ENCODE measurements at regions not wholly inside any gene's neighbourhood (a gene's known extent, or its start where the extent isn't known, plus 50 kb on each side); places are given as distances from the start of the nearest gene placed in this dataset.
"Not testable (repeated sequence)": the region's sequence is repeated elsewhere in the genome, so short reads cannot be mapped to it uniquely, and the experiment has no call there.

DNA sequence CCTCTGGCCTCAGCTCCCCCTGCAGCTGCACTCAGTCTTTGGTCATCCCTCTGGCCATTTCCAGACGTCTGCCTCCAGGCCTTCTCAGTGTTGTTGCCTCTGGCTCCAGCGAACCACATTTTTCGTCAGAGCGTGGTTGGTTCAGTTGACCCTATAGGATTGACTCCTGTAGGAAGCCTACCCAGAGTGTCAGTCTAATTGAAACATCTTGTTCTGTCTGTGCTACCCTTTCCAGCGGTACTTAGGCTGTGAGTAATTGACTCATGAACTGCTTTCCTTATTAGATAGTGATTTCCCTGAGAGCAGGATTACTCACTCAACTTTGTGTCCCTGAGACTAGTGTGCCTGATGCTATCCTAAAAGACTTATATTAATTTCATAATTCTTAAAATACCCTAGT, 373.2 kb downstream of the ATP23 start:
- DNase-seq = no peak

DNA sequence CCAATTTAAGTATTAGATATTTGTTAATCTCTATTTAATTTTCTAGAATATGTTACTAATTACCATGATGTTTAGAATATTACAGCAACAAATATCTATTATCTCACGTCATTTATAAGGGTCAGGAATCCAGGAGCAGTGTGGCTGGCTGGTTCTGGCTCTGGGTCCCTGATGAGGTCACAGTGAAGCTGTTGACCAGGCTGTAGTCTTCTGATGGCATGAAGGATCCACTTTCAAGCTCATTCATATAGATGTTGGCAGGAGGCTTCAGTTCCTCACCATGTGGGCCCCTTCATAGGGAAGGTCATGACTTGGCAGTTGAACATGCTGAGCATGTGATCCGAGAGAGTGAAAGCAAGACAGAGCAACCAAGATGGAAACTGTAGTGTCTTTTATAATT, 375.6 kb downstream of the ATP23 start:
- DNase-seq = no peak

DNA sequence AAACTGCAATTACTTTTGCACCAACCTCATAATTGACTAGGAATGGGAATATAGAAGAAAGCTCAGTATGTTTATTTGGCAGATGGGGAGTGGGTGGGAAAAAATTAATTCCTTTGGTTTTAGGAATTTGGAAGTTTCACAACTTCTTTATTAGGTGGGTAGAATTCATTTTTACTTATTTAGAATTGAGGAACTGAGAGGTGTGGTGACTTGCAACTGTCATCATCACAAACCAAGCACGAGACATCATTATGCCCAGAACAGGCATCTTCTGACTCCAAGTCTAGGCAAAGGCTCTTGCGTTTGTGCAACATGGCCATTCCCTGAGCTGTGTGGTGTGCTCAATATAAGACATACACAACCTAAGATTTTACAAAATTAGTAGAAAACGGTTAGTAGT, 380.0 kb downstream of the ATP23 start:
- DNase-seq = peak in 1 of 3 donors; percentile 21

DNA sequence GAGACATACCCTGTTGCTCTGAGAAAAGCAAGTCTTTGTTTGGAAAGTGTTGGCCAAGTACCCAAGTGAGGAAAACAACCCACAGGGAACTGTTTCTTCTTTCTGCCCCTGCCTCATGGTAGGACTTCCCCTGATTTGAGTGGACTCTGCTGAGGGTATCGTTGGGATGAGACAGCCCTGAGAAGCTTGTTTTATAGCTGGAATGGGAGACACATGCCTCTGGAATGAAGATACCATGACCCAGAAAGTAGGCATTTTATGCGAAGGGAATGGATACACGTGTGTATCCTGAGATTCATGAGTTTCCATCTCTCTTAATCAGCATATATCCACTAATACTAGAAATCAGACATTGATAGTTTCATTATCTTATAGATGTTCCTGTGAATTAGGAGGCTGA, 382.3 kb downstream of the ATP23 start:
- no peak for DNase-seq

DNA sequence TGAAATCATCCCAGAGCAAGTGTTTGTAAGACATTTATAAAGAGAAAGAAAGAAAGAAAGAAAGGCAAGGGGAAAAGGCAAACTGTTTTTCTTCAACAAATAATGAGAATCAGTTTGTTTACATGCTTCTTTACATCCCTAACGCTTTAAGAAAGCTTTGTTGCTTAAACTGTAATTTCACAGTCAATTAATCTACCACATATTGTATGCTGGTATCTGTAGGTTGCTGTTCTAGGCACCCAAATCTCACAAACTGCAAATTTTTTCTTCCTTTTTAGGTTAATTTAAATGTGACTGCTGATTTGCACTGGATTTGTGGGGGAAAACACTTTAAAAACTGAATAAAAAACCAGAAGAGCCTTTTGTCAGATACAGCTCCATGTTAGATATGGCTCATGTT, 384.2 kb downstream of the ATP23 start:
- no peak for DNase-seq

DNA sequence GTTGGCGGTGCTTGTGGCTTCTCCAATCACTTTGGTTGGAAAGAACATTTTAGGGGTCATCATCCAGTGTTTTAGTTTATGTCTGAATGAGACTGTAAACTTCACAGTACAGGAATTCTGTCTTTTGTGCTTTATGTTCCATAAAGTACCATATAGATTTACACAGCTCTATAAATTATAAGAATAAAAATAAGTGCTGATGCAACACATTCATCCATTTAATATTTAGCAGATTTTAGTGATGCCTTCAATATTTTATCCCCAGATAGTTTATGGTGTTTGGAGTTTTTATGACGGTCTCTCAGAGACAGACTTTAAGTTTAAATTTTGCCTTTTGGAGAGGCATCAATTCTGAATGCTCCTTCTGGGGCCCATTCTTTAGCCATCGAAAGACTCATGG, 385.2 kb downstream of the ATP23 start:
- DNase-seq = no peak

DNA sequence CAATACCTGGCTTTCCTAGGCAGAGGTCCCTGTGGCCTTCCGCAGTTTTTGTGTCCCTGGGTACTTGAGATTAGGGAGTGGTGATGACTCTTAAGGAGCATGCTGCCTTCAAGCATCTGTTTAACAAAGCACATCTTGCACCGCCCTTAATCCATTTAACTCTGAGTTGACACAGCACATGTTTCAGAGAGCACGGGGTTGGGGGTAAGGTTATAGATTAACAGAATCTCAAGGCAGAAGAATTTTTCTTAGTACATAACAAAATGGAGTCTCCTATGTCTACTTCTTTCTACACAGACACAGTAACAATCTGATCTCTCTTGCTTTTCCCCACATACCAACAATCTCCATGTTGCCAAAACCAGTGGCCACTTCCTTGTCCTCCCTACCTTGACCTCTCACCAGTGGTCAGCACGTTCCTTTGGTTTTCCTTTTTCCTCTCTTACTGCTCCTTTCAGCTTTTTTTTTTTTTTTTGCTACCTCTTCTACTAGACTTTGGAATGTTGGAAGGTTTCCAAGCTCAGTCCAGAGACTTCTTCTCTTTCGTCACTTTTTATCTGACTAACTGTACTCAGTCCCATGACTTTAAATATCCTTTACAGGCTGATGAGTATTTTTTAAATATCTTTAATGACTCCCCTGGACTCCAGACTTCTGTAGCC, 395.3 kb downstream of the ATP23 start:
- DNase-seq = not testable (repeated sequence)

DNA sequence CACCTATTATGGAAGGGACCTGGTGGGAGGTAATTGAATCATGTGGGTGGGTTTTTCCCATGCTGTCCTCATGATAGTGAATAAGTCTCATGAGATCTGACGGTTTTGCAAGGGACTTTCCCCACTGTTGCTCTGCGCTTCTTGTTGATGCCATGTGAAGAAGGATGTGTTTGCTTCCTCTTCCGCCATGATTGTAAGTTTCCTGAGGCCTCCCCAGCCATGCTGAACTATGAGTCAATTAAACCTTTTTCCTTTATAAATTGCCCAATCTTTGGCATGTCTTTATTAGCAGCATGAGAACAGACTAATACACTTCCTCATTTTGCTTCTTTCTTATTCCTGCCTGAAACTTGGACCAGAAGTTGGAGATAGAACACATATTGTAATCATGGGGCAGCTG, 396.2 kb downstream of the ATP23 start:
- DNase-seq = peak; percentile 24 to 55 (median 33)

DNA sequence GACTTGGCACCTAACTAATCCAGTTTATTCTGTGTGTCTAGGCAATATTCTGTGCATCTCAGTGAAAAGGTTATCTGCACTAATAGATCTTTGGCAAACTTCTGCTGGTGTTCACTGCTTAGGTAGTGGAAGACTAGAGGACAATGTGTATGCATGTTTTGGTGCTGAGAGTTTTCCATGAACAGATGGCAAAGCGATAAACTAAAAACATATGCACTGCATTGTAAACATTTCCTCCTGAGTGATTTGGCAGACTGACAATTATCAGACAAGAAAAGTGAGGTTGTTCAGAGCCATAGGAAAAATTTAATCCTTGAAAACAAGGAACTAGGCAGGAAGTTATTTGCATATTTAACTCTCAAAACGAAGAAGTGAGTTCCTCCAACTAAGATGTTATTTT, 400.4 kb downstream of the ATP23 start:
- no peak for DNase-seq

DNA sequence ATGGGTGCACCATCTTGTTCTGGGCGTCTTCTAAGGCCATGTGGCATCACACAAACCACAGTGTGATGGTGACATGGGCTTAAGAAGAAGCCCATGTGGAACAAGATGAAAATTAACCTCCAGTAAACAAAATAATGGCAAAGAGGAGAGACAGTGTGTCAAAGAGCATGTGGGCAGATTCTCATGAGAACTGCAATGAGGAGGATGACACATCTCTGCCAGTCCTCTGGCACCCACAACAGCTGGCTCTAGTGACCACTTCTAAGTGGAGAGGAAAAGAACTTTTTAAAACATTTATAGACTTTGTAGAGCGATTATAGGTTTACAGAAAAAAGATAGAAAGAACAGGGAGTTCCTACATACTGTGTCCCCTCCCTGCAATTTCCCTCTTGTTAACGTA, 401.4 kb downstream of the ATP23 start:
- DNase-seq = no peak

DNA sequence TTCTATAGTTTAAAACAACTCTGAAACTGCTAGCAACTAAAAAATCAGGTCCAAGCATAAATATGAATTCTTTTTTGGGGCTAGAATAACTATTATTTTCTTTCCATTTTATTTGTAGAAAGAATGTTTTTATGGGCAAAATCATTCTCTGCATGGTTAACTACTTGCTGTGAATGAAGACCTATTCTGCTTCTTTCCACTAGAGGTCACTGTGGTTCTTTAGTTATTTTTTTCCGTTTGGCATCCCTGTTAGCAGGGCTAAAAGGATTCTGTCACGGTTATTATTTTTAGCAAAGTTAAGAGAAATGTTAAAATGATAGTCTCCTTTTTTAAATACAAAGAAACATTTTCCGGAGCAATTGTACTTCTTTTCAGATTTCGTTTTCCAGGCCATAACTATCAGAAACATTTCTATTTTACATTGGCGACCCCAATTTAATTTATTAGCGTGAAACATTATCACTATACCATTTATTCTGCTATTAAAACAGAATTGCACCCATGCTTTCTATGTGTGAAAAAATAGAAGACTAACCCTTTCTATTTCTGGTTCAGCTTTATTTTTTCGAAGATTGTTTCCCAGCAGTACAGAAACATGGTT, 404.8 kb downstream of the ATP23 start:
- peak; percentile 19 to 62 (median 54) for DNase-seq

DNA sequence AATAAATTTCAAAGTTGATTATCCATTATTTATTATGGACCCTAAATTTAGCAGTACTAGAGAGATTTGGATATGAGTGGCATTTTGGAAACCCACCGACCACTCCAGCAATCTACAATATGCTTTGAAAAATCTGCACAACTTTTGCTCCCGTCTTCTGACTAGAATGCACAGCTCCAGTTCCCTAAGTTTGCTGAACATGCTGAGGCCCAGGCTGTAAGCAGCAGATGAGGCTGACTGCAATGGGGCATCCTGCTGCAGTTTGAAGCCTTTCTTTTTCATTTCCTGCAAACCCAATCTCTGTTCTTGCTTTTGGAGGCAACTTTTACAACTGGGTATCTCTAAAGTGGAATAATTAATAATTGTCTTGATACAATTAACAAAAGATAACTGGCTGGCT, 405.8 kb downstream of the ATP23 start:
- DNase-seq = no peak

DNA sequence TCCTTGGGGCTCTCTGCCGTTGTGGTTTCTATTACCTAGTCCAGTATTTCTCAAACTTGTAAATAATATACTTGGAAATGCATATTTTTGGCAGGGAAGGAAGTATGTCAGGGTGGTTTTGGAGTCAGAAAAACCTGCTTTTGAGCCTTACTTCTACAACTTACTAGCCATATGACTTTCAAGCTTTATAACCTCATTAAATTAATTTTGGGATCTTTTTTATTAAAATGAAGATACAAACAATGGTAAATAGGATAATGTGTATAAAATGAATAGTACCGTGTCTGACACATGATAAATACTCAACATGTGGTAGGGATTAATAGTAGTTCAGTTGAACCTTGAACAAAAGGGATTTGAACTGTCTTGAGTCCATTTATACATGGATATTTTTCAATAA, 406.3 kb downstream of the ATP23 start:
- DNase-seq = no peak

DNA sequence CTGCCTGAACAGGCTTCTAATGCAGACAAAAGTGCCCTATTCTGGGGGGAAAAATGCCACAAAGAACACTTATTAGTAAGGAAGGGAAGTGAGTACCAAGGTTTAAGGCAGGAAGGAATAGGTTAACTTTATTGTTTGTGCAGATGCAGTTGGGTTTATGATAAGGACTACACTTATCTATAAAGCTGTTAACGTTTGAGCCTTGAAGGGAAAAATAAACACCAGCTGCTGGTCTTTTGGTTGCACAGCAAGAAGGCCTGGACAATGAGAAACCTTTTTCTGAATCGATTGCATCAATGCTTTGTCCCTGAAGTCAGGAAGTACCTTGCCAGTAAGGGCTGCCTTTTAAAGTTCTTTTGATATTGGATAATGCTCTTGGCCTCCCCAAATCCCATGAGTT, 407.8 kb downstream of the ATP23 start:
- DNase-seq = no peak

DNA sequence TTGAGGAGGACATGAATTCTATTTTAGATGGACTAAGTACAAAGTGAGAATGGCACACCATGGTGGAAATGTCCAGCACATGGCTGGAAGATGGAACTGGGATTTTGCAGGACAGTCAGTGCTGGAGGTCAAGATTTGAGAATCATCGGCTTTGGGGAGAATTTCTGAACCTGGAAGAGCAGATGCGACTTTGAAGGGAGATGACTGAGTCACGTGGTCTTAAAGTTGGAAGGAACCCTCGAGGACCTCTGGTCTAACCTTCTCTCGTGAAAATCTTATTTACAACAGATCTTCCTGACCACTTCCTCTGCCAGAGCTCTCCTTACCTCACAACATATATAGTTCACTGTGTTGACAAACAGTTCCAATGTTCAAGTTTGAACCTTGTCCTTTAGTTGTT, 415.4 kb downstream of the ATP23 start:
- DNase-seq = no peak

DNA sequence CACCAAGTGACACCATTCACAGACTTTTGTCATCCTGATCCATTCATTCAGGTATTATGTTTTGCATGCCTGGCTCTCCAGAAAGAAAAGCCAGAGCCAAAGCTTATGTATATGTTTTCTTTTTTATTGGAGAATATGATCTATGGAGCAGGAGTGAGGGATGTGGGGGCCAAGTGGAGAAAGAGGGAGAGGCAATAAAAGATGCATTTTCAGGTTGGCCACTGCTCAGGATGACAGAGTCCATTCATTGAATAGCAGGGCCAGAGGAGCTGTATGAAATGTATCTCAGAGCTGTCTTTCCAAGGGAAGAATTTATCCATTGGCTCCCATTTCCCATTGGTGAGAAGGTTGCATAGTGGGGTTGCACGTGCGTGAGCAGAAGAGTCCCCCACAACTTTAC, 416.1 kb downstream of the ATP23 start:
- no peak for DNase-seq

DNA sequence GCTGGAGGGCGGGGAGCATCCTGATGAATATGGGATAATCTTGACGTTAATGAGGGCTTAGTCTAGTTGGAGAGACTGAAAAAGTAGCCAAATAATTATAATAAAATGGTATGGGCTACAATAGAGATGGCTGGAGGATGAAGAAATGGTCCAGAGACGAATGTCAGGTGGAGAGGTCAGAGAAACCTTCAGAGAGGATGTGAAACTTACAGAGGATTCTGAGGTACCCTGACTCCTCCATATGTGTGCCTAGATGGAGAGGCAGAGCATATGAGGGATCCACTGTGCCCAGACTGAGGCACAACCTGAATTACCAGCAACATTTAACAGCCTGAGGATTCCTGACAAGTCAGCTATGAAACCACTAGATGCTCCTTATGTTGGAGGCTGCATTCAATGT, 417.0 kb downstream of the ATP23 start:
- no peak for DNase-seq

DNA sequence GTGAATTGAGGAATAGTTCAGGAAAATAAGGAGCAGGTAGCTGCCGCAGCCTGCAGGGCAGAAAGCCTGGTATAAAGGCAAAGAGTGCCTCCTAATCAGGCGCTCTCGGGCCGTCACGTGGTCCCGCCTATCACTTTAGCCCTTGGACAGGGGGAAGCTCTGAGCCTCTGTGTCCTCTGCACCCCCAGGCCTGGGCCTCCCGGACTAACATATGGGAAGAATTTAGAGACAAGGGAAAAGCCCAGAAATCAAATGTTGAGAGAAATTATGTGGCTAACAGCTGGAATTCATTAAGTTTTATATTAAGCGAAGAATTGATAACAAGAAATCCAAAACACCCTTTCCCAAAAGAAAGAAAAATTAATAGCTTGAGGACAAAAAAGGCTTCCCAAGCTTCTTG, 417.7 kb downstream of the ATP23 start:
- no peak for DNase-seq

DNA sequence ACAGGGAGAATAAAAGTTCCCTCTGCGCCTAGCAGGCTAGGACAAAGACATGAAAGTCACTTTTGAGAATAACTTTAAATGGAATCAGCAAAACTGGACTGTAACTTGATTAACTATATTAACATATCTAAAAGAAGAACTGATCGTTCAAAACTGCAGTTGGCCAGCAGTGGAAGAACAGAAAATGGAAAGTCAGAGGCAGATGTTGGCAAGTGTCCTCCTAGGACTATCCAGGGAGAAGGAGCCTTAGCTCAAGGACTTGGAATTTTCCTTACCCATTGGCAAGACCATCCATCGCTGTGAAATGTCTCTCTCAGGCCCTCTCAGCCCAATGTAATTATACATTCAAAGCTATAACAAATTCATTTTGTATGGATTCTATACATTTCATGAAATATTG, 419.7 kb downstream of the ATP23 start:
- DNase-seq = no peak

DNA sequence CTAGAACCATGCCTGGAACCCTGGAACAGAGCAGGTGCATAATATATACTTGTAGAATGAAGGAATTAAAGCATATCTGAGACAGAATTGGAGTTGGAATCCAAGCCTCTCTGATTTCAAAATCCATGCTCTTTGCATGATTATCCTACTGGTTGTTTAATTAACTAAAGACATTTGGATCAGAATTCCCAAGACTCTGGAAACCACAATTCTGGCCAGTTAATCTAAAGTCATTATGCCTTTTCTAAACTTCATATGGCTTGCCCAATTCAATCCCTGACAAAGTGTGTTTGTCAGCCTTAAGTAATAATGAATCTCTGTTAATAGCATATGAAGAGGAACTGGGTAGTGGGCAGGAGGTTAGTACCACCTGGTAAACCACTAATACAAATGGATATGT, 422.6 kb downstream of the ATP23 start:
- no peak for DNase-seq

DNA sequence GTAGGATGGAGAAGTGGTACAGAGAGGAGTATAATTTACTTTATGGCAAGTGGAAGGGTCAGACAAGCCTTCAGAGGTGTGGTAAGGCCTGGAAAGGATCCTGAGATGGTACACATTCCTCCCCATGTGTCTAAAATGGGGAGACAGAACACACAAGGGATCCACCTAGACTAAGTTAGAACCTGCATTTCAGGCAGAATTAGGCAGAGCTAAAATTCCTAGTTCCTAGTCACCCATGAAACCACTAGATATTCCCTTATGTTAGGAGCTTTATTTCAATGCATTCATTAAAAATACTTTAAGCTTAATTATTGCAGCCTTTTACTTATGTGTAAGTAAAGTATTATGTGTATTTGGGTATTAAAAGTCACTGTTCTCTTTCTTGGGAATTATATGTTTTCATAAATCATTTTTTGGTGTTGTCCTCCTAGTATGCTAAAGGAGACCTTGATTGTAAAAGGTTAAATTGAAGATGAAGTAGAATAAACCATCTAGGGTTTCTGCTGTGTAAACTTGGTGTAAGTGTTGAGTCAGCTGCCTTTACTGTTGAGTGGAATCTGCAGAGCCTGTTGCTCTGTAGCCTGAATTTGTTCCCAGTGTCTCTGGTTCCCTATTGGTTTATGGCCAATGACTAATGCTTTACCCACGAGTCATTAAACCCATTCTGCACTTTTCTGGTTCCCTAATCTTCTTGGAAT, 423.2 kb downstream of the ATP23 start:
- peak in 1 of 3 donors; percentile 4 for DNase-seq

DNA sequence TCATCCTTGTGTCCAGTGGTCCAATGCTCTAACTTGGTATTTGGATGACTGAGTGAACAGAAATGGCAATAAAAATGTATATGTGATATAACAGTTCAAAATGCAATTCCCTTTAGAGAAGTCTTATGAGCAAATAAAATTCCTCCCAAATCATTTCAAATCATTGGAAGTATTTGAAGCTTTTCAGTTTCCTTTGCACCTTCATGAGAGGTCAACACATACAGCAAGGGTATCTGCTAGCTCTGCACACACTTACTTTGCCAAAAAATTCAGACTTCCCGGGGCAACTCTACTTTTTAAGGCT, 423.7 kb downstream of the ATP23 start:
- DNase-seq = no peak

DNA sequence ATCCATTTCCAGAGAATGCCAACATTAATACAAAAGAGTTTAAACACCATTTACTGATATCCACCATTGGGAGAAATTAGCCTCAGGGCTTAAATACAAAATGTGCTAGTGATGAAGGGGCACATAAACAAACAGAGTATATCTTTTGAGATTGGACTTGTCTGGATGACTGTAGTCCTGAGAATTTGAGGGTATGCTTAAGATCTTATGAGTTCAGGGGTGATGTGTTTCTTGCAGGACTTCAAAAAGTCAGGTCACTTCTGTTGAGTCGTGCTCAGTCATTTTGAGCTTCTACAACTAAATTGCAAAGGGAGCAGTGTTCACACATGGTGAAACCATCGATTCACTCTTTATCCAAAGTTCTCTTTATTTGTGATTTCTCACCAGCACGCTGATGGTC, 425.7 kb downstream of the ATP23 start:
- no peak for DNase-seq

DNA sequence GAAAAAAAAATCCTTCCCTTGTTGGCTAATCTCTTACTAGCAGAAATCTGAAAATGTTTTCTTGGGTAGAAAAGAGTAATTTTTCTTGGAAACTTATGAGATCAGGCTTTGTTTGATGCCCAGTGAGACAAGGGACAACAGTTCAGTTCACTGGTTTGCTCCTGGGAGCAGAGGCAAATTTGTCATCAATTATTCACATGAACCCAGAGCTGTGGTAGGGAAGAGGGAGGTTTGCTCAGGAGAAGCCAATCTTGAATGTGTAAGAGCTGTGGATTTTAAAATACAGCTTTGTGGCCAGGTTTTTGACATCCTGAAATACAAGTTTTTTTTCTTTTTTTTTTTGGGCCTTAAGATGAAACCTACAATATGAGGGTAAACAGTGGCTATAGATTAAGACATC, 426.6 kb downstream of the ATP23 start:
- DNase-seq = no peak

DNA sequence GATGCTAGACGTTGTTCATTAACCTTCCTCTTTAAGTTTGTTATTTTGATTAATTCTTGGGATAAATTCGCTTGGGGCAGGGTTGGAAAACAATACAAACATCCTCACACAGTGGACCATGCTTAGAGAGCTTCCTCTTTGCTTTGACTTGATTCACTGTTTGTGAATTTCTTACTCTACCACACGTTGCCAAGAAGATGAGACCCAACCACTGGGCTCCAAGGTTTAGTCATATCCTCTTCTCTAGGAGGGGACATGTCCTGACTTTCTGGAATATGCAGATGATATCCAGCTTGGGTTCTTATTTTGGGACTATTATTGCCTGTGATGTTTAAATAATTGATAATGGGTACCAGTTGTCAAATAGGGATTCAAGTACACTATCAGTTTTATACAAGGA, 428.2 kb downstream of the ATP23 start:
- DNase-seq = no peak

Data from suppressor macrophage treated with lipopolysaccharide for 1 hour (primary cell).